ENCODE measurements at regions not wholly inside any gene's neighbourhood (a gene's known extent, or its start where the extent isn't known, plus 50 kb on each side); places are given as distances from the start of the nearest gene placed in this dataset.

DNA sequence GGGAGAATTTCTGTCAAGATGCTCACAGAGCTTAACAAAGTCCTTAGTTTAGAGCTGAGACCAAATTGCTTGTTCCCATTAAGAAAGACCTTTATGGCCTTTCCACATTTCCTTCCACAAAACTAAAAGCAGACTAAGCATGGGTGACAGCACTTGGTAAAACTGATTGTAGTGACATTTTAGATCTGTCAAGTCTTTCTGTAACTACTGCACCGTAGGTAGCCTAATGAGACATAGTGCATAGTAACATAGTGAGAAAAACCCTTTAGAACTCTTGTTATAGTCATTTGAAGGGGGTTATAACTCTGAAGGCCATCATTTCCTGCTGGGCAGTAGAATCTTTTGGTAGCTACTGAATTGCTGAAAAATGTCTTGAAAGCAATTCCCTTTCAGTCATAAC lies 990.9 kb upstream of the CNTN5 start:
- TF ChIP-seq CREB1 (IDR thresholded peaks at IDR 0.05; ENCODE audit: low read depth) (no peak), POLR2AphosphoS5 (IDR thresholded peaks at IDR 0.05; ENCODE audit: low read length) (no peak), EGR1 (IDR thresholded peaks at IDR 0.05; ENCODE audit: borderline replicate concordance in 1 of 2, low read depth in 2 of 2, low read length in 2 of 2) (no peak), HDAC2 (IDR thresholded peaks at IDR 0.05) (no peak), ZNF217 (IDR thresholded peaks at IDR 0.05) (no peak), EP300 (IDR thresholded peaks at IDR 0.05; ENCODE audit: borderline replicate concordance in 1 of 2, control insufficient read depth in 1 of 2, low read depth in 2 of 2, low read length in 2 of 2) (no peak), BCL11A (IDR thresholded peaks at IDR 0.05; ENCODE audit: low read depth, low read length) (no peak), IKZF1 (conservative IDR thresholded peaks at IDR 0.05) (no peak), NFYB (IDR thresholded peaks at IDR 0.05; ENCODE audit: insufficient read depth, low read depth, low read length) (no peak)
- TF ChIP-seq, protein P1, sequence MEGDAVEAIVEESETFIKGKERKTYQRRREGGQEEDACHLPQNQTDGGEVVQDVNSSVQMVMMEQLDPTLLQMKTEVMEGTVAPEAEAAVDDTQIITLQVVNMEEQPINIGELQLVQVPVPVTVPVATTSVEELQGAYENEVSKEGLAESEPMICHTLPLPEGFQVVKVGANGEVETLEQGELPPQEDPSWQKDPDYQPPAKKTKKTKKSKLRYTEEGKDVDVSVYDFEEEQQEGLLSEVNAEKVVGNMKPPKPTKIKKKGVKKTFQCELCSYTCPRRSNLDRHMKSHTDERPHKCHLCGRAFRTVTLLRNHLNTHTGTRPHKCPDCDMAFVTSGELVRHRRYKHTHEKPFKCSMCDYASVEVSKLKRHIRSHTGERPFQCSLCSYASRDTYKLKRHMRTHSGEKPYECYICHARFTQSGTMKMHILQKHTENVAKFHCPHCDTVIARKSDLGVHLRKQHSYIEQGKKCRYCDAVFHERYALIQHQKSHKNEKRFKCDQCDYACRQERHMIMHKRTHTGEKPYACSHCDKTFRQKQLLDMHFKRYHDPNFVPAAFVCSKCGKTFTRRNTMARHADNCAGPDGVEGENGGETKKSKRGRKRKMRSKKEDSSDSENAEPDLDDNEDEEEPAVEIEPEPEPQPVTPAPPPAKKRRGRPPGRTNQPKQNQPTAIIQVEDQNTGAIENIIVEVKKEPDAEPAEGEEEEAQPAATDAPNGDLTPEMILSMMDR (IDR thresholded peaks at IDR 0.05 in 2 of 3, conservative IDR thresholded peaks at IDR 0.05 in 1 of 3; ENCODE audit: control insufficient read depth in 2 of 3, extremely low read depth in 1 of 3, insufficient read depth in 1 of 3, low read depth in 3 of 3, low read length in 3 of 3) = no peak
- TF ChIP-seq, protein P2, sequence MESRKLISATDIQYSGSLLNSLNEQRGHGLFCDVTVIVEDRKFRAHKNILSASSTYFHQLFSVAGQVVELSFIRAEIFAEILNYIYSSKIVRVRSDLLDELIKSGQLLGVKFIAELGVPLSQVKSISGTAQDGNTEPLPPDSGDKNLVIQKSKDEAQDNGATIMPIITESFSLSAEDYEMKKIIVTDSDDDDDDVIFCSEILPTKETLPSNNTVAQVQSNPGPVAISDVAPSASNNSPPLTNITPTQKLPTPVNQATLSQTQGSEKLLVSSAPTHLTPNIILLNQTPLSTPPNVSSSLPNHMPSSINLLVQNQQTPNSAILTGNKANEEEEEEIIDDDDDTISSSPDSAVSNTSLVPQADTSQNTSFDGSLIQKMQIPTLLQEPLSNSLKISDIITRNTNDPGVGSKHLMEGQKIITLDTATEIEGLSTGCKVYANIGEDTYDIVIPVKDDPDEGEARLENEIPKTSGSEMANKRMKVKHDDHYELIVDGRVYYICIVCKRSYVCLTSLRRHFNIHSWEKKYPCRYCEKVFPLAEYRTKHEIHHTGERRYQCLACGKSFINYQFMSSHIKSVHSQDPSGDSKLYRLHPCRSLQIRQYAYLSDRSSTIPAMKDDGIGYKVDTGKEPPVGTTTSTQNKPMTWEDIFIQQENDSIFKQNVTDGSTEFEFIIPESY (IDR thresholded peaks at IDR 0.05) = no peak

All from GM12878 (cell line).